Neutrophil (primary cell): ENCODE measurements at regions not wholly inside any gene's neighbourhood (a gene's known extent, or its start where the extent isn't known, plus 50 kb on each side); places are given as distances from the start of the nearest gene placed in this dataset.

Experiments
- H3K27ac ChIP-seq: fragments of 200-600 bp; sonication (generic); 2 replicates; pipeline ENCODE4 v1.5.1; 2016; ENCODE audit warnings: mild to moderate bottlenecking, moderate library complexity
- H3K27me3 ChIP-seq: fragments of 200-600 bp; sonication (generic); 2 replicates; pipeline ENCODE4 v1.6.0; 2016; ENCODE audit warnings: mild to moderate bottlenecking
- H3K36me3 ChIP-seq: fragments of 200-600 bp; sonication (generic); 2 replicates; pipeline ENCODE4 v1.5.1; 2017
- H3K4me1 ChIP-seq, 2 experiments: fragments of 200-600 bp in 1 of 2; sonication (generic) in 1 of 2; 1 replicate in 1 of 2; 2 replicates in 1 of 2; pipeline versions ENCODE4 v1.5.1 to v1.6.1; 2013 to 2016; ENCODE audit warnings: low read depth in 1 of 2, low read length in 1 of 2, mild to moderate bottlenecking in 1 of 2, moderate library complexity in 1 of 2; ENCODE audit not compliant: control insufficient read depth in 1 of 2, insufficient read depth in 1 of 2
- H3K4me3 ChIP-seq, 2 experiments: fragments of 200-600 bp in 1 of 2; sonication (generic) in 1 of 2; 1 replicate in 1 of 2; 2 replicates in 1 of 2; pipeline ENCODE4 v1.5.1; 2013 to 2016; ENCODE audit warnings: low read depth in 1 of 2, low read length in 1 of 2, mild to moderate bottlenecking in 1 of 2, moderate library complexity in 1 of 2
- H3K9me3 ChIP-seq: fragments of 200-600 bp; sonication (generic); 2 replicates; pipeline ENCODE4 v1.5.1; 2016
- CTCF ChIP-seq: fragments of 200-600 bp; sonication (generic); IDR thresholded peaks from 2 replicates; pipeline ENCODE4 v1.5.1; 2016; ENCODE audit warnings: antibody characterized with exemption

- Histone ChIP-seq H3K27ac (no peak overlapping the region), H3K27me3 (no peaks in the 10 kb centered on the region), H3K36me3 (no peaks in the 10 kb centered on the region), H3K4me3 (no peak overlapping the region), H3K9me3 (no peaks in the 10 kb centered on the region), H3K4me1 (no peaks in the 10 kb centered on the region)
- no peak for TF ChIP-seq CTCF
Observed at GRCh38 chr9:29701971-29702370, 2128.7 kb upstream of the C9orf72 start.

GRCh38 chr9:29714860-29715259 lies 2141.6 kb upstream of the C9orf72 start:
- TF ChIP-seq CTCF, result no peak

GRCh38 chr9:29717631-29718030 lies 2144.3 kb upstream of the C9orf72 start:
- Histone ChIP-seq H3K9me3 (no peaks in the 10 kb centered on the region), H3K27ac (no peak overlapping the region), H3K4me1 (no peaks in the 10 kb centered on the region), H3K27me3 (no peaks in the 10 kb centered on the region), H3K36me3 (no peaks in the 10 kb centered on the region), H3K4me3 (no peak overlapping the region)
- TF ChIP-seq CTCF, result no peak

More at GRCh38 chr9:29714860-29715259, 2141.6 kb upstream of the C9orf72 start:
- no peaks in the 10 kb centered on the region for H3K4me1 ChIP-seq
- no peaks in the 10 kb centered on the region for H3K27me3 ChIP-seq
- no peaks in the 10 kb centered on the region for H3K9me3 ChIP-seq
- no peak overlapping the region for H3K27ac ChIP-seq
- no peak overlapping the region for H3K4me3 ChIP-seq
- no peaks in the 10 kb centered on the region for H3K36me3 ChIP-seq

- Histone ChIP-seq H3K27ac (no peak overlapping the region), H3K4me1 (no peaks in the 10 kb centered on the region), H3K27me3 (no peaks in the 10 kb centered on the region), H3K9me3 (peaks cover 4% of the 10 kb centered on the region), H3K4me3 (no peak overlapping the region), H3K36me3 (no peaks in the 10 kb centered on the region)
- TF ChIP-seq CTCF, result no peak
Observed at GRCh38 chr9:29730163-29730562, 2156.9 kb upstream of the C9orf72 start.

GRCh38 chr9:29740518-29740917 lies 2167.2 kb upstream of the C9orf72 start:
- H3K36me3 ChIP-seq, result no peaks in the 10 kb centered on the region
- no peaks in the 10 kb centered on the region for H3K4me1 ChIP-seq
- TF ChIP-seq CTCF, result no peak

GRCh38 chr9:29741169-29741568 lies 2167.9 kb upstream of the C9orf72 start:
- H3K27ac ChIP-seq, result no peak overlapping the region
- no peaks in the 10 kb centered on the region for H3K9me3 ChIP-seq
- H3K27me3 ChIP-seq, result no peaks in the 10 kb centered on the region
- H3K4me1 ChIP-seq, result no peaks in the 10 kb centered on the region
- no peak overlapping the region for H3K4me3 ChIP-seq
- no peak for TF ChIP-seq CTCF
- no peaks in the 10 kb centered on the region for H3K36me3 ChIP-seq

More at GRCh38 chr9:29740518-29740917, 2167.2 kb upstream of the C9orf72 start:
- no peaks in the 10 kb centered on the region for H3K9me3 ChIP-seq
- no peak overlapping the region for H3K4me3 ChIP-seq
- H3K27ac ChIP-seq, result no peak overlapping the region
- H3K27me3 ChIP-seq, result no peaks in the 10 kb centered on the region
